HL-60 (cell line): ENCODE measurements at regions not wholly inside any gene's neighbourhood (a gene's known extent, or its start where the extent isn't known, plus 50 kb on each side); places are given as distances from the start of the nearest gene placed in this dataset.

Experiments used
- CTCF ChIP-seq: IDR thresholded peaks from one replicate; pipeline ENCODE4 v1.5.1; 2011; ENCODE audit warnings: low read length, control low read depth, inconsistent platforms; ENCODE audit not compliant: insufficient read depth
- GABPA ChIP-seq: IDR thresholded peaks from 2 replicates; pipeline ENCODE4 v1.6.1; 2012; ENCODE audit warnings: low read depth
- REST ChIP-seq: IDR thresholded peaks from 2 replicates; pipeline ENCODE4 v1.6.1; 2012; ENCODE audit warnings: low read depth; ENCODE audit not compliant: insufficient replicate concordance

- TF ChIP-seq REST, result no peak
- no peak for TF ChIP-seq GABPA
- TF ChIP-seq CTCF, result no peak
These were observed 275.7 kb downstream of the CSNK1G3 start for GRCh38 chr5:123787635-123788034.
